Prostate gland (tissue), 2 donors: ENCODE measurements at regions not wholly inside any gene's neighbourhood (a gene's known extent, or its start where the extent isn't known, plus 50 kb on each side); places are given as distances from the start of the nearest gene placed in this dataset.

Experiments used
- DNase-seq: peaks from one replicate; pipeline ENCODE4 v3.0.0-alpha.2; 2019; ENCODE audit warnings: low spot score
- H3K27ac ChIP-seq, 2 donors: fragments of 200-600 bp; sonication (generic); 2 replicates each; pipeline ENCODE4 v1.5.1; 2017 to 2019
- H3K27me3 ChIP-seq: fragments of 200-600 bp; sonication (generic); replicated peaks from 2 replicates; pipeline ENCODE4 v1.5.1; 2019; ENCODE audit not compliant: insufficient read depth
- H3K36me3 ChIP-seq, 2 donors: fragments of 200-600 bp; sonication (generic); 1 replicate in 1 of 2; 2 replicates in 1 of 2; pipeline versions ENCODE4 v1.5.1 to v1.8.1; 2017 to 2019
- H3K4me1 ChIP-seq: fragments of 200-600 bp; sonication (generic); replicated peaks from 2 replicates; pipeline ENCODE4 v1.5.1; 2019
- H3K4me3 ChIP-seq, 2 donors: fragments of 200-600 bp; sonication (generic); 2 replicates each; pipeline ENCODE4 v1.5.1; 2017 to 2019
- H3K9me3 ChIP-seq: fragments of 200-600 bp; sonication (generic); 2 replicates; pipeline ENCODE4 v1.5.1; 2017
- POLR2A ChIP-seq: fragments of 450-650 bp; IDR thresholded peaks from one replicate; pipeline ENCODE4 v1.6.1; 2016; ENCODE audit warnings: antibody characterized with exemption, mild to moderate bottlenecking
- POLR2AphosphoS5 ChIP-seq: sonication (generic); formaldehyde crosslinking; IDR thresholded peaks from one replicate; pipeline ENCODE4 v1.6.1; 2017; ENCODE audit warnings: antibody characterized with exemption
- WGBS: methylation state at CpG from one replicate; pipeline ENCODE4 v1.1.5; 2018; 5-methylcytosine and 5-hydroxymethylcytosine counted together
- intact Hi-C: fragments of 100-400 bp; cut with DNase I; formaldehyde crosslinking; loops from one replicate; pipeline ENCODE4 v1.14.2; 2022
- TF ChIP-seq, protein P1 (sequence below), 4 experiments: fragments of 200-600 bp in 2 of 4; fragments of 450-650 bp in 2 of 4; sonication (generic) in 2 of 4; IDR thresholded peaks; 1 replicate in 3 of 4; 2 replicates in 1 of 4; pipeline ENCODE4 v1.5.1; 2016 to 2019; ENCODE audit warnings: antibody characterized with exemption in 4 of 4, mild to moderate bottlenecking in 2 of 4, moderate library complexity in 2 of 4

- H3K4me3 ChIP-seq, result no peak overlapping the region
- peak; percentile 78 for TF ChIP-seq POLR2AphosphoS5
- no peak for TF ChIP-seq POLR2A
- no peaks in the 10 kb centered on the region for H3K27me3 ChIP-seq
- WGBS, result 27% methylated on average over 7 of the region's 7 CpGs
- no peaks in the 10 kb centered on the region for H3K4me1 ChIP-seq
- intact Hi-C loops, result no loop called here
- H3K36me3 ChIP-seq, result no peaks in the 10 kb centered on the region
- DNase-seq, result peak; percentile 68
- H3K27ac ChIP-seq, result no peak overlapping the region
- H3K9me3 ChIP-seq, result no peaks in the 10 kb centered on the region
These were observed 139.0 kb downstream of the DDX1 start for GRCh38 chr2:15730545-15731212.

GRCh38 chr2:15731213-15731888 lies 139.7 kb downstream of the DDX1 start:
- Histone ChIP-seq H3K9me3 (no peaks in the 10 kb centered on the region), H3K27ac (no peak overlapping the region), H3K4me1 (no peaks in the 10 kb centered on the region), H3K4me3 (no peak overlapping the region), H3K27me3 (no peaks in the 10 kb centered on the region), H3K36me3 (no peaks in the 10 kb centered on the region)
- TF ChIP-seq, protein P1, sequence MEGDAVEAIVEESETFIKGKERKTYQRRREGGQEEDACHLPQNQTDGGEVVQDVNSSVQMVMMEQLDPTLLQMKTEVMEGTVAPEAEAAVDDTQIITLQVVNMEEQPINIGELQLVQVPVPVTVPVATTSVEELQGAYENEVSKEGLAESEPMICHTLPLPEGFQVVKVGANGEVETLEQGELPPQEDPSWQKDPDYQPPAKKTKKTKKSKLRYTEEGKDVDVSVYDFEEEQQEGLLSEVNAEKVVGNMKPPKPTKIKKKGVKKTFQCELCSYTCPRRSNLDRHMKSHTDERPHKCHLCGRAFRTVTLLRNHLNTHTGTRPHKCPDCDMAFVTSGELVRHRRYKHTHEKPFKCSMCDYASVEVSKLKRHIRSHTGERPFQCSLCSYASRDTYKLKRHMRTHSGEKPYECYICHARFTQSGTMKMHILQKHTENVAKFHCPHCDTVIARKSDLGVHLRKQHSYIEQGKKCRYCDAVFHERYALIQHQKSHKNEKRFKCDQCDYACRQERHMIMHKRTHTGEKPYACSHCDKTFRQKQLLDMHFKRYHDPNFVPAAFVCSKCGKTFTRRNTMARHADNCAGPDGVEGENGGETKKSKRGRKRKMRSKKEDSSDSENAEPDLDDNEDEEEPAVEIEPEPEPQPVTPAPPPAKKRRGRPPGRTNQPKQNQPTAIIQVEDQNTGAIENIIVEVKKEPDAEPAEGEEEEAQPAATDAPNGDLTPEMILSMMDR (IDR thresholded peaks at IDR 0.05), result no peak
- TF ChIP-seq POLR2A (no peak), POLR2AphosphoS5 (no peak)
- intact Hi-C loops, result no loop called here
- no peak for DNase-seq
- WGBS, result 86% methylated on average over 7 of the region's 7 CpGs

GRCh38 chr2:15731889-15732271 lies 140.2 kb downstream of the DDX1 start:
- TF ChIP-seq POLR2A (no peak), POLR2AphosphoS5 (no peak)
- TF ChIP-seq, protein P1 (IDR thresholded peaks at IDR 0.05), result no peak
- no peak for DNase-seq
- intact Hi-C loops, result no loop called here
- Histone ChIP-seq H3K27ac (no peak overlapping the region), H3K4me3 (no peak overlapping the region), H3K36me3 (no peaks in the 10 kb centered on the region), H3K4me1 (no peaks in the 10 kb centered on the region), H3K9me3 (no peaks in the 10 kb centered on the region), H3K27me3 (no peaks in the 10 kb centered on the region)
- 100% methylated on average over 1 of the region's 1 CpG for WGBS

- intact Hi-C loops, result no loop called here
- Histone ChIP-seq H3K27ac (no peak overlapping the region), H3K4me3 (no peak overlapping the region), H3K27me3 (no peaks in the 10 kb centered on the region), H3K36me3 (no peaks in the 10 kb centered on the region), H3K4me1 (no peaks in the 10 kb centered on the region), H3K9me3 (no peaks in the 10 kb centered on the region)
- DNase-seq, result no peak
- TF ChIP-seq, protein P1 (IDR thresholded peaks at IDR 0.05), result no peak
- TF ChIP-seq POLR2A, result no peak
- TF ChIP-seq POLR2AphosphoS5, result no peak
- 88% methylated on average over 7 of the region's 7 CpGs for WGBS
These were observed 140.8 kb downstream of the DDX1 start for GRCh38 chr2:15732341-15733077.

- intact Hi-C loops, result no loop called here
- TF ChIP-seq POLR2AphosphoS5, result no peak
- TF ChIP-seq, protein P1 (IDR thresholded peaks at IDR 0.05), result no peak
- Histone ChIP-seq H3K36me3 (no peaks in the 10 kb centered on the region), H3K4me1 (no peaks in the 10 kb centered on the region), H3K9me3 (no peaks in the 10 kb centered on the region), H3K4me3 (no peak overlapping the region), H3K27me3 (no peaks in the 10 kb centered on the region), H3K27ac (no peak overlapping the region)
- DNase-seq, result no peak
- WGBS, result 45% methylated on average over 11 of the region's 11 CpGs
These were observed 142.4 kb downstream of the DDX1 start for GRCh38 chr2:15733867-15734673.
